ENCODE measurements at regions not wholly inside any gene's neighbourhood (a gene's known extent, or its start where the extent isn't known, plus 50 kb on each side); places are given as distances from the start of the nearest gene placed in this dataset.

DNA sequence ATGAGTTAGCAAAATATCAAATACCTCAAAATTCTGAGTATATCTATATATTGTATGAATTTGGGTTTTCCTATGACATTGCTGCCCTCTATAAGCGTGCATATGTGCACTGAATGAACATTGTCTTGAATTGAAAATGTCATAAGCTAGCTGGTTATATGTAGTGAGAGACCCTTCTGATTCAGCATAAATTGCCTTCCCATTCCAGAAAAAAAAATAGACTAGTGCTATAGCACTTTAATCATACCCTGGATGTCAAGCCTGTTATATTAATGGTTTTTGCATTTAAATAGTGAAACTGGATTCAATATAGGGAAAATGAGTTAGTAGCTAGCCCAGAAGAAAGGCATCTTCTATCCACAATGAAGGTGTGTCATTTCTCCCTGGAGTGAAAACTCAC is 265.1 kb downstream of the TUSC7 start:
- no peak overlapping the region for H3K4me3 Mint-ChIP-seq
- no peak for DNase-seq
- no peaks in the 10 kb centered on the region for H3K27me3 Mint-ChIP-seq
- H3K36me3 Mint-ChIP-seq (ENCODE audit: low read depth) = no peaks in the 10 kb centered on the region
- H3K4me1 Mint-ChIP-seq (ENCODE audit: low read depth) = no peaks in the 10 kb centered on the region
- H3K9me3 Mint-ChIP-seq = peaks cover 5% of the 10 kb centered on the region
- H3K27ac Mint-ChIP-seq = no peak overlapping the region

DNA sequence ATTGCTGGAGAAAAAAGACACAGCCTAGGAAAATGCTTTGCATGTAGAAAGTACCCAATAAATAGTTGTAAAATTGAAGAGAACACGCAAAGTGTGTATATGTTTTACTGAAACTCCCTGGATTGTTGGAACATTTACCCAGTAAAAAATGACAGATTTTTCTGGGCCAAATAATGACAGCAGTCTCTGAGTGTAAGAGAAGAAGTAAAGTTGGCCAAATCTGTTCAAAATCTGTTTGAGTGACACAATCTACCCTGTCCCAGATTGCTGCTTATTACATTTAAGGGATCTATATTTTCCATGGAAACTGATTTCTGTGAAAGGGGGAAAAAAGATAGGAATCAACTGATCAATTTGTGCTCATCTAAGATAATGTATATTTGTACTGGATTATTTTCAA is 267.9 kb downstream of the TUSC7 start:
- H3K27ac Mint-ChIP-seq = no peak overlapping the region

DNA sequence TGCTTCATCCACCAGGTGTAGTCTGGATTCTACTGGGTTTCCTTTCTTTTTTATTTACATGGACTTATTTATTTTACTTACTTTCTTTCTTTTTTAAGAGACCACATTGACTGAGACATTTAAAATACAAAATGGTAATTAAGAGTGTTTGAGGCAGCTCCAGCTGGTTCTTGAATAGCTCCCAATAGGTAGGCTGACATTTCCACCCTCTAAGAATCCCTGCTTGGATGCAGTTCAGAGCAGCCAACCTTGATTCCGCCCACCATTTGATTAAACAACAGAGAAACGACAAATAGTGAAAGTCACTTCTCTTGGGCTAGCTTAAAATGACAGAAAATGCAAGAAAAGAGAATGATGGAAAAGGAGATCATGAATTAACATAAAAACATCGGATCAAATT is 270.5 kb downstream of the TUSC7 start:
- Mint-ChIP-seq H3K27me3 (no peaks in the 10 kb centered on the region), H3K9me3 (peaks cover 3% of the 10 kb centered on the region), H3K4me3 (no peak overlapping the region), H3K36me3 (ENCODE audit: low read depth) (no peaks in the 10 kb centered on the region), H3K27ac (no peak overlapping the region), H3K4me1 (ENCODE audit: low read depth) (no peaks in the 10 kb centered on the region)
- DNase-seq = no peak

More for the DNA sequence above, 267.9 kb downstream of the TUSC7 start:
- Mint-ChIP-seq H3K4me1 (ENCODE audit: low read depth) (no peaks in the 10 kb centered on the region), H3K9me3 (peaks cover 3% of the 10 kb centered on the region), H3K36me3 (ENCODE audit: low read depth) (no peaks in the 10 kb centered on the region), H3K27me3 (no peaks in the 10 kb centered on the region), H3K4me3 (no peak overlapping the region)
- no peak for DNase-seq

DNA sequence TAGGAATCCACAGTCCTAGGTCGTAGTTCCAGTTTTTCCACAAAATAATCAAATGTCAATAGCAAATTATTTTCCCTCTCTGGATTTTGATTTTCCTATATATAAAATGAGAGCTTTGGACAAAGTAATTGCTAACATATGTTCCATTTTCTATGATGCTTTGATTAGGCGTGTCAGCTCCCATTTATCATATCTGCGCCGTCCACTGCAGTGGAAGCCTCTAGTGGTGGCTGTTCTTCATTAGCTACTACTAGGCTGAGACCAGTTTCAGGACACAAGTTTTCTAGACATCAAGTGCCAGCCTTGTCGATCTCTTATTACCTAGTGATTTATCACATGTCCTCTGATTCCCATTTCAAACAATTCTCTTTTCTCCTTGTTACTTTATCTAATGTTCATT is 271.5 kb downstream of the TUSC7 start:
- Mint-ChIP-seq H3K27me3 (no peaks in the 10 kb centered on the region), H3K36me3 (ENCODE audit: low read depth) (no peaks in the 10 kb centered on the region), H3K27ac (no peak overlapping the region), H3K4me1 (ENCODE audit: low read depth) (no peaks in the 10 kb centered on the region), H3K4me3 (no peak overlapping the region), H3K9me3 (peaks cover 6% of the 10 kb centered on the region)
- no peak for DNase-seq

DNA sequence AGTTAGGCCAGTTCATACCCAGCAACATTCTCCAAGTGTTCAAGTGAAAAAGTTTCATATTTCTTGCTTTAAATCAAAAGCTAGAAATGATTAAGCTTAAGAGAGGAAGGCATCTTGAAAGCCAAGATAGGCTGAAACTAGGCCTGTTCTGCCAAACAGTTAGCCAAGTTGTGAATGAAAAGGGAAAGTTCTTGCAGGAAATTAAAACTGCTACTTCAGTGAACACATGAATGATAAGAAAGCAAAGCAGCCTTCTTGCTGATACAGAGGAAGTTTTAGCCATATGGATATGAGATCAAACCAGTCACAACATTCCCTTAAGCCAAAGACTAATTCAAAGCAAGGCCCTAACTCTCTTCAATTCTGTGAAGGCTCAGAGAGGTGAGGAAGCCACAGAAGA is 274.7 kb downstream of the TUSC7 start:
- H3K9me3 Mint-ChIP-seq = peaks cover 6% of the 10 kb centered on the region
- H3K27ac Mint-ChIP-seq = no peak overlapping the region
- no peak for DNase-seq
- no peaks in the 10 kb centered on the region for H3K36me3 Mint-ChIP-seq (ENCODE audit: low read depth)
- H3K4me1 Mint-ChIP-seq (ENCODE audit: low read depth) = no peaks in the 10 kb centered on the region
- no peak overlapping the region for H3K4me3 Mint-ChIP-seq
- no peaks in the 10 kb centered on the region for H3K27me3 Mint-ChIP-seq

DNA sequence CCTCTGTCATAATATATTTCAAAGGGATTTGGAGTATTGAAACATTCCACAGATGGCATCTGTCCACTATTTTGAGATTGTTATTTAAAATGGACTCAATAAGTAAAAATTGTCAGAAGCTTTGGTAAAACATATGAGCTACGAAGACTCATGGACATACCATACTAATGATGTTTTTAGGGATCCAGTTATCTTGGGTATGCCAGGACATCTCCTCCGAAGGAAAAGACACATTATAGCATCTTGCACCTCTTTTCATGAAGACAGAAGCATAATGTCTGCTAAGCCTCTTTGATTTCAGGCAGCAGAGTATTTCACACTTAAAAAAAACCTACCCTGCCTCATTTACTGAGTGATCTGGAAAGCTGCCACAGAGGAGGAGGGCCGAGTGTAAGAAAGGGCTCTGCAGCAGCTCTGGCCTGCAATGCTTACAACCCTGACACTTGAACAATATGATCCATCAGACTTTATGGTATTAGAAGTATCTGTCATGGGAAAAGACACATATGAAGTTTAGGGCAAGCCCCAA is 284.8 kb downstream of the TUSC7 start:
- Mint-ChIP-seq H3K9me3 (no peaks in the 10 kb centered on the region), H3K27me3 (no peaks in the 10 kb centered on the region), H3K27ac (no peak overlapping the region), H3K4me1 (ENCODE audit: low read depth) (no peaks in the 10 kb centered on the region), H3K36me3 (ENCODE audit: low read depth) (no peaks in the 10 kb centered on the region), H3K4me3 (no peak overlapping the region)
- no peak for DNase-seq

DNA sequence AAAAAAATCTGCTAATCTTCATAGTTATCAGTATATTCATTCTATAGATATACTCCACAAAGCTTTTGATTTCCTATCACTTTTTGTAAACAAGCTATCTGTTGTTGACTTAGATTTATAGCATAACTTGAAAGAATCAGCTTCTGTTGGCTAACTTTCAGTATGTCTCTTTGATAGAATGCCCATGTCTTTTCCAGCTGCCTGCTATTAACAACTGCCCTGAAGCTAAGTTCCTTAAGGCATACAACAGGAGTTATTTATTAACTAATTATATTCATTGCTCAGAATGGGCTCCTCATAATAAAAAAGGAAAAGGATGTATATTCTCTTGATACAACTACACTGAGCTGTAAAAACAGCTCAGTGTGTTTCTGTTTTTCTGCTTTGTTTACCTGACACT is 293.9 kb downstream of the TUSC7 start:
- Mint-ChIP-seq H3K27ac (no peak overlapping the region), H3K27me3 (no peaks in the 10 kb centered on the region), H3K4me1 (ENCODE audit: low read depth) (no peaks in the 10 kb centered on the region), H3K4me3 (no peak overlapping the region), H3K36me3 (ENCODE audit: low read depth) (no peaks in the 10 kb centered on the region), H3K9me3 (peaks cover 3% of the 10 kb centered on the region)
- DNase-seq = no peak

DNA sequence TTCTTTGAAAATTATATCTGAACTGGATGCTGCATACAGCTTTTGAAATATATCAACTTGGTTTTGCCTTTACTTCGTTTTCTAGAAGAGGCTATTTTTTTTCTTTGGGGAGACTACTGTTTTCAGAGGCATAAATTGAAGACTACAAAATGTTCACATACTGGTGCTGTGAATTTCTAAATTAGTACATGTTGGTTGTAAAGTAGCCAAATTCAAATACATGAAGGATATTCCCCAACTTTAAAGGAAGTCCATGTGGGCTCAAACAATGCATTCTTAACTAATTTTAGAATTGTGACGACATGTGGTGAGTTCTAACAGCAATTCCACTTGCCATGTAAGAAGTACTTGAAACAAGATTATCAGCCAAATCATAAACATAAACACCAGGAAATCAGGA is 295.7 kb downstream of the TUSC7 start:
- DNase-seq = no peak
- Mint-ChIP-seq H3K4me1 (ENCODE audit: low read depth) (no peaks in the 10 kb centered on the region), H3K36me3 (ENCODE audit: low read depth) (no peaks in the 10 kb centered on the region), H3K27ac (no peak overlapping the region), H3K4me3 (no peak overlapping the region), H3K27me3 (no peaks in the 10 kb centered on the region), H3K9me3 (peaks cover 3% of the 10 kb centered on the region)

DNA sequence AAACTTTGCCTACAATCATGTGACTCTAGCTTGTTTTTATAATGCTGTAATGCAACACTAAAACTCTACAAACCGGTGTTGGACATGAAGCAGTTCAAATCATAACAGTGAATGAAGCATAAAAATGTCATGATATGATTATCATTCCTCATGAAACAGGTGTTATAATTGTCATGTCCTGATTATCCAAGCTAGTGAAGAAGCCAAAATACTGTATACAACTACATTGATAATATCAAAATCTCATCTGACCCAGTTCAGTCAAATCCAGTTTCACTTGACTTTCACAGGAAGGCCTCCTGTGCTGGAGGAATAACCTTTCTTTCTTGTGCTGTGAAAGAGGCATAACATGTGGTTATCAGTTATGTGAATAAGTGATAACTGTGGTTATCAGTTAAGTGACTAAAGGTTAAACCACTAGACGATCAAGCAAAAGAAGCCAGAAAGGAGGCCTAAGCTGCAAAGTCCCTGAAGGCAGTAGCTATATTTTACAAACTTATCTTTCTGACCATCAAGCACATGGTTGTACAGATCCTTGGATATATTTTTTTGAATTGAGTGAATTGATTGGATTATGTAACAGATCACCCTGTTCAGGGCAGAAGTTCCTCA is 296.4 kb downstream of the TUSC7 start:
- peaks cover 3% of the 10 kb centered on the region for H3K9me3 Mint-ChIP-seq
- H3K27ac Mint-ChIP-seq = no peak overlapping the region
- no peak for DNase-seq
- no peaks in the 10 kb centered on the region for H3K27me3 Mint-ChIP-seq
- H3K36me3 Mint-ChIP-seq (ENCODE audit: low read depth) = no peaks in the 10 kb centered on the region
- H3K4me3 Mint-ChIP-seq = no peak overlapping the region
- no peaks in the 10 kb centered on the region for H3K4me1 Mint-ChIP-seq (ENCODE audit: low read depth)

DNA sequence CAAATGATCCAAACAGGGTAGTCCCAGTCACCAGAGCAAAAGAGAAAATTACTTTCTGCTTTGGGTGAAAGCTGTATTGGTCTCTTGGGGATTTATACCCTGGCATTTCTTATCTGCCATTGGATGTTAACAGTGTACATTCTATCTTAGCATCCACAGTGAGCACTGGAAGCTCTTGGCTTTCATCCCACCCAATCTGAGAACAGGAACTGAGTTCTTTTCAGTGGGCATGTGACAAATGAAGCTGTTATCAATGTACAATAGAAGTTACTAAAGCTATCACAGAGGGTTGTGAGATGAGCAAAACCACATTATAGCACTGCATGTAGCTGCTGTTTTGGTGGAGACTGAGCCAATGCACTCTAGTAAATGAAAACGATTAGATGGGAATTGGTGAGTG is 300.7 kb downstream of the TUSC7 start:
- Mint-ChIP-seq H3K4me3 (no peak overlapping the region), H3K36me3 (ENCODE audit: low read depth) (no peaks in the 10 kb centered on the region), H3K9me3 (no peaks in the 10 kb centered on the region), H3K27me3 (no peaks in the 10 kb centered on the region), H3K4me1 (ENCODE audit: low read depth) (no peaks in the 10 kb centered on the region), H3K27ac (no peak overlapping the region)
- DNase-seq = no peak

DNA sequence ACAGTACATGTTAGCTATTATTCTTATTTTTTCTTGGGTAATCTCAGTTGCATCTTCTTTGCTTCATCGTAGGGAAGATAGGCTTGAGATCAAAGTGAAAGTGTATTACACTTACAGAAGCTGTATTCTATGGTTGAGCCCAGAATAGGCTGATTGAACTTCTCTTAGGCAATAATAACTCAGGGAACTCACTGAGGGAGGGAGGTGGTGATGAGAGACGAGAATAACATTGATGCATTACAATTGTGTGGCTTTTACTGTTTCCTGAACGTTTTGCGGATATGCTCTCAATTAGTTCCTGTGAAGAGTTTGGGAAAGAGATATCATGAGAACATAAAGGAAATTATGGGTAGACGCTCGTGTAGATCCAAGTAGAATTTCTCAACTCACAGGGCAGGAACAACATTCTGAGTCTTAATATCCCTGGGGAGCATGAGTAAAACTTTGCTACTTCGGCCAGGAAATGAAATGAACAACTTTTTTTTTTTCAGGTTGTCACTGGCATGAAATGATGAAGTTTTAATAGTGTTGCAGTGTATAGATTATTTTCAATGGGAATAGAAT is 302.2 kb downstream of the TUSC7 start:
- DNase-seq = no peak
- Mint-ChIP-seq H3K27me3 (no peaks in the 10 kb centered on the region), H3K4me3 (no peak overlapping the region), H3K9me3 (no peaks in the 10 kb centered on the region), H3K36me3 (ENCODE audit: low read depth) (no peaks in the 10 kb centered on the region), H3K27ac (no peak overlapping the region), H3K4me1 (ENCODE audit: low read depth) (no peaks in the 10 kb centered on the region)

DNA sequence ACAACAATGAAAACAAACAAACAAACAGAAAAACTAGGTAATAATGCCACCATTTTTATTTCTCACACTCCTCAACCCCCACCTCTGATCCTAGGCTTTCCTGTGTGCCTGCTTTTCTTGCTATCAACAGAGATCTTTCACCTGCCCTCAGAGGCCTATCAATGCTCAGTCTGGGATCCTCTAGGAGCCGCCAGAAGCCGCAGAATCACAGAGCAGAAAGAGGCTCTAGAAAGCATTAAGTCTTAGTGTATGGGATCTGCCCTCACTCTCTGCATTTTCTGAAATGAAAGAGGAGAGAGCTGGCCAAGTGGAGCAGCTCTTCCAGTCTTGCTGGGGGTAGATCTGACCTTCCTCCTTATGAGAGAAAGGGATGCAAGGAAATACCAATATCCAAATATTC is 306.8 kb downstream of the TUSC7 start:
- H3K4me1 Mint-ChIP-seq (ENCODE audit: low read depth) = no peaks in the 10 kb centered on the region
- no peak for DNase-seq
- no peak overlapping the region for H3K4me3 Mint-ChIP-seq
- no peak overlapping the region for H3K27ac Mint-ChIP-seq
- no peaks in the 10 kb centered on the region for H3K36me3 Mint-ChIP-seq (ENCODE audit: low read depth)
- H3K9me3 Mint-ChIP-seq = no peaks in the 10 kb centered on the region
- H3K27me3 Mint-ChIP-seq = no peaks in the 10 kb centered on the region

DNA sequence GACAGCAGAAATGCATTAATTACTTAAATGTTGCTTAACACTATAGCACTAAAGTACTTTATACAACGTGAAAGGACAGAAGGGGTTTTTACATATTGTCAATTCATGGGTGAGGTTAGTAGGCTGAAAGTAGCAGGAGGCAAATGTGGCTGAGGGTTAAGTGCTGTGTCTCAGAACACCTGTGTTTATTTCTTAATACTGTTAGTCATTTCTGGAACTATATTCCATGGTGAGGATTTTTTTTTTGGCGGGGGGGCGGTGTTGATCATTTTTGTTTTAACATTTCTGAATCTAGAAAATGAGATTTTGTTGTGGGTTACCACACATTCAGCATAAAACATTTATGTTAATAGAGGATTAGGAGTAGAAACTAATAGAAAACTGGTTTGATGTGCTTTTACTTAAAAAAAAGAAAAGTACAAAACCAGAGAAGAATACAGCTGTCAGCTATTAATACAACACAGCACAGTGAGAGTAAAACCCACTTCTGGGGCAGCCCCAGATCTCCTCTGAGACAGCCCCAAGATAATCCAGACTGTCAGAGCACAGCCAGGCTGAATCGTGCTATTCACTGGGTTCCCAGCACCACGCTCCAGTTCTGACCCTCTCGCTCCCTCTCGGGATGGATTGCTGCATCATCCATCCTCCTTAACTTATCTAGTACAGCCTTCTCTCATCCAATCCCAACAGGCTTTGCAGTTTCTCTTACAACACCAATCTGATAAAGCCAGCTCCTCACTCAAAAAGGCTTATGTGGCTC is 307.7 kb downstream of the TUSC7 start:
- H3K36me3 Mint-ChIP-seq (ENCODE audit: low read depth) = no peaks in the 10 kb centered on the region
- no peaks in the 10 kb centered on the region for H3K4me1 Mint-ChIP-seq (ENCODE audit: low read depth)
- H3K9me3 Mint-ChIP-seq = no peaks in the 10 kb centered on the region
- no peak overlapping the region for H3K4me3 Mint-ChIP-seq
- no peak for DNase-seq
- H3K27me3 Mint-ChIP-seq = no peaks in the 10 kb centered on the region
- no peak overlapping the region for H3K27ac Mint-ChIP-seq

DNA sequence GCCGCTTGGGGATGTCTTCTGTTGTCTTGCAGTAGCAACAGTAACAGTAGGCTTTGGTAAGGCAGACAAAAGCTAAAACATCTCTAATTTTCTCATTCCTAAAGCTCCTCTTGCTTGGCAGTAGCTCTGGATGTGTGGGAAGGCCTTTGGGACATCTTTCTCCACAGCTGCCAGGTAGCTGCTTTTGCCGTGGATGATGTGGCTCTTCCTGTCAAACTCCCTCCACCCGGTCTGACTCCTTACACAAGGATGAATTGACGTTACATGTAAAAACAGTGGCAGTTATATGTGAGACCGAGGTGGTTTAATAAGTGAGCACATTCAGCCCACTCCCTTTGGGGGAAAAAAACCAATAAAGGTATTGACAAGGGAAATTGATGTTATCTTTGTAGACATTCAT is 309.1 kb downstream of the TUSC7 start:
- no peaks in the 10 kb centered on the region for H3K9me3 Mint-ChIP-seq
- no peak overlapping the region for H3K27ac Mint-ChIP-seq
- H3K36me3 Mint-ChIP-seq (ENCODE audit: low read depth) = no peaks in the 10 kb centered on the region
- no peak overlapping the region for H3K4me3 Mint-ChIP-seq
- no peaks in the 10 kb centered on the region for H3K4me1 Mint-ChIP-seq (ENCODE audit: low read depth)
- DNase-seq = no peak
- H3K27me3 Mint-ChIP-seq = no peaks in the 10 kb centered on the region

DNA sequence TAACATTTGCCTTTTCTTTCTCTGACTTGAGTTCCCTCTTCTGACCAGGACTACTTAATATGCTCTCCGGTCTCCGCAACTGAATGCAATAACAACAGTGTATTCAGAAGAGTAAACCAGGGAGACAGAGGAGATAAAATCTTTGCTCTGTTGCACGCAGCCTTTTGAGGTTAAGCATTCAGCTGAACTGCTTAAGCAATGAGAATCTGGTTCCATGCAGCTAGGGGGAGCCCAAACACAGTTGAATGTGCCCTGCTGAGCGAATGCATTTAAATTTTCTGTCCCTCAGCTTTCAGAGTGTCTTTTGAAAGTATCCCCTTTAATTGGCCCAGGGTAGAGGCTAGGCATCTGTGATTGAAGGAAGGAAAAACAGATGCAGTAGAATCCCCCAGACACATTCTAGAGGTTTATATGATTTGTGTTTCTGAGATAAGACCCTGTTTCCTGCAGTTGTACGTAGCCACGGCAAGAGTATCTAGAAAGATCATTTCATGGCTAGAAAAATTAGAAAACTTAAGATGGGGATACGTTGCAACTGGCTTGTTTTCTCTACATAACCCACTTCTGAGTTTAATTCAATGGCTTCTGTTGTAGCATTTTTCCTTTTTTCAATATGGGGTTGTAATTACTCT is 309.6 kb downstream of the TUSC7 start:
- no peaks in the 10 kb centered on the region for H3K27me3 Mint-ChIP-seq

More for the DNA sequence above, 309.6 kb downstream of the TUSC7 start:
- H3K27ac Mint-ChIP-seq = no peak overlapping the region
- no peak for DNase-seq
- H3K9me3 Mint-ChIP-seq = no peaks in the 10 kb centered on the region
- no peaks in the 10 kb centered on the region for H3K36me3 Mint-ChIP-seq (ENCODE audit: low read depth)
- no peaks in the 10 kb centered on the region for H3K4me1 Mint-ChIP-seq (ENCODE audit: low read depth)
- H3K4me3 Mint-ChIP-seq = no peak overlapping the region
